ENCODE measurements at regions not wholly inside any gene's neighbourhood (a gene's known extent, or its start where the extent isn't known, plus 50 kb on each side); places are given as distances from the start of the nearest gene placed in this dataset.
"Not testable (repeated sequence)": the region's sequence is repeated elsewhere in the genome, so short reads cannot be mapped to it uniquely, and the experiment has no call there.

DNA sequence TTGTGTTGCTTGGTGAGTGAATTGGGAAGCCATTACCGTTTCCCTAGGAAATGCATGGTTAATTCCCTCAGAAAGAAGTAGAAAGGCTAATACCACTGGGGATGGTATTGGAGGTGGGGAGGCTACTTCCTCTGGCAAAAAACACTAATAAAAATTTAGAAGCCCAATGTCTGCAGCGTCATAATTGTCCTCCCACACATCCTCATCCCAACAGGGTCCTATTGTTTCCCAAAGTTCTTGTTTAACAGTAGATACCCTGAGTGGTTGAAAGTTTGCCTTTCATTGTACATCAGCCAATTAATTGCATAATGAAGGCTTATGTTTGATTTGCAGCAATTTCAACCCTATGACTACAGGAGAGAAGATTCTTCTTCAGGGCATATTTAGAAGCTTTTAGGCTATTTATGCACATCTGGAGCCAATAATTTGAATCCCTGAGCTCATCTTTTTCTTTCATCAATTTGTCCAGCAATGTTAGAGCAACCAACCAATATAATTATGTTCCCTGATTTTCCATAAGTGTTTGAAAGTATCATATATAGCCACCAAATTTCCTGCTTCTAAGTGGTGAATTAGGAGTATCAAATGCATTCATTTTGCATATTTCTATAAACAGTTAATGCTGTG is 491.0 kb downstream of the SLITRK5 start:
- DNase-seq (ENCODE audit: extremely low spot score, insufficient read length, low read depth) (no peak), FAIRE-seq (no peak)

DNA sequence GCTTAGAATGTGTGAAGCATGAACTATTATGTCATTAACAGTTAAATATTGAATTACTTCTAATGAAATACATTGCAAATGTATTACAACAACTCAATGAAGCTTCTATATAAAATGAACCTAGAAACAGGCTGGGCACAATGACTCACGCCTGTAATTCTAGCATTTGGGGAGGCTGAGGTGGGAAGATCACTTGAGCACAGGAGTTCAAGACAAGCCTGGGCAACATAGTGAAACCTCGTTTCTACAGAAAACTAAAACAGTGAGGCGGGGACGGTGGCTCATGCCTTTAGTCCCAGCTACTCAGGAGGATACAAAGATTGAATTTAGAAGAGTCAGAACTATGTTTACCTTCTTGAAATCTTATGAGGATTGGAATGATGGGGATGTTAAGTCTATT is 505.1 kb downstream of the SLITRK5 start:
- FAIRE-seq: no peak
- DNase-seq (ENCODE audit: extremely low spot score, insufficient read length, low read depth): no peak

DNA sequence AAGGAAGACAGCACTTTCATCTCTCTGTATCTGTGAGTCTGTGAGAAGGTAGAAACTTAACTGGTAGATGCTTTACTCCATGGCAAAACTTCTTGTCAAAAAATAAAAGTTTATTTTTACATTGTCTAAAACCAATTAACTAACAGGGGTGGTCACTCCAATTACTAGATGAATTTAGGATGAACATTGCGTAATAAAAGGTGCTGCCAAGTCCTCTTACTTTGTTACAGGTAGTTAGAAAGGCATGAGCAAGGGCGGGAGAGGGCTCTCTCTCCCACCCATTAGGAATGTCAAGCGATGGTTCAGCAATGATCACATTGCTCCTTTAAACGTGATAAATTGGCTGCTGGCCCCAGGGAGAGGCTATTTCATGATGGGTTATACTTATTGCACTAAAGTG is 512.3 kb downstream of the SLITRK5 start:
- FAIRE-seq (no peak), DNase-seq (ENCODE audit: extremely low spot score, insufficient read length, low read depth) (no peak)

DNA sequence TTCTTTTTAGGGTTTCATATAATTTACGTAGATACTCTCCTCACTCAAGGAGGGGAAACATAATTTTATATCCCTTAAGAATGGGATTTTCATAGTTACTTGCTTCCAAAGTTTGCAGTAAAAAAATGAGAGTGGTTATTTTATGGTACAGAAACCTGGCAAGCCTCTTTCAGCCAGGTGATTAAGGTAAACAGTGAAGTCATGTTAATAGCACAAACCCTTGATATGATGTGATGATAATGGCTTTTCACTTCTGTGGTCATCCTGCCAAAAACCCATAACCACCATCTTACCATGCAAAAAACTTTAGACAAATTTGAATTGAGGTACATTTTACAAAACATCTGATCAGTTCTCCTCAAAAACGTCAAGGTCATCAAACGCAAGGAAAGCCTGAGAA is 517.8 kb downstream of the SLITRK5 start:
- FAIRE-seq: no peak

DNA sequence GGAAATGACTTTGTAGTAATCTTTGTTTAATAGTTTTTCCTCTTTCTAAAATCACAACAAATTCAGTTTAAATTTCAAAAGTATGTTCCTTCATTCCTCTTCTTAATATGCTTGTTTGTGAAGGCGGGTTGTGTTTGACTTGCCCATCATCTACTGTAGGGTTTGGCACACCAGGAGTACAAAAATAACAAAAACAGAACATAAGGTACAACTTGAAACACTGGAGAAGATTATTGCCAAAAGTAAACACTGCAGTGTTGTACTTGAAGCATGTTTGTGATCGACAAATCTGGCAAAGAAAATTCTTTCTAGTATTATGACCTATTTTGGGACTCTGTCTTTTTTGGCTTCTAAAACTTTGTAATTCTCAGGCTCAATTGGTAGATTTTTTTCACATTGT is 518.6 kb downstream of the SLITRK5 start:
- FAIRE-seq (no peak), DNase-seq (ENCODE audit: extremely low spot score, insufficient read length, low read depth) (no peak)

More for the DNA sequence above, 517.8 kb downstream of the SLITRK5 start:
- DNase-seq (ENCODE audit: extremely low spot score, insufficient read length, low read depth): no peak

DNA sequence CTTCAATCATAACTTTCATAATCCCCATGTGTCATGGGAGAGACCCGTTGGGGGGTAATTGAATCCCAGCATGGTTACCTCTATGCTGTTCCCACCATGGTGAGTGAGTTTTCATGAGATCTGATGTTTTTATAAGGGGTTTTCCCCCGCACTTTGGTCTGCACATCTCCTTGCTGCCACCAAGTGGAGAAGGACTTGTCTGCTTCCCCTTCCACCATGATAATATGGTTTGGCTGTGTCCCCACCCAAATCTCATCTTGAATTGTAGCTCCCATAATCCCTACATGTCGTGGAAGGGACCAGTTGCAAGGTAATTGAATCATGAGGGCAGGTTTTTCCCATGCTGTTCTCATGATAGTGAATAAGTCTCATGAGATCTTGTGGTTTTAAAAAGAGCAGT is 524.9 kb downstream of the SLITRK5 start:
- no peak for DNase-seq (ENCODE audit: extremely low spot score, insufficient read length, low read depth)
- FAIRE-seq: no peak

DNA sequence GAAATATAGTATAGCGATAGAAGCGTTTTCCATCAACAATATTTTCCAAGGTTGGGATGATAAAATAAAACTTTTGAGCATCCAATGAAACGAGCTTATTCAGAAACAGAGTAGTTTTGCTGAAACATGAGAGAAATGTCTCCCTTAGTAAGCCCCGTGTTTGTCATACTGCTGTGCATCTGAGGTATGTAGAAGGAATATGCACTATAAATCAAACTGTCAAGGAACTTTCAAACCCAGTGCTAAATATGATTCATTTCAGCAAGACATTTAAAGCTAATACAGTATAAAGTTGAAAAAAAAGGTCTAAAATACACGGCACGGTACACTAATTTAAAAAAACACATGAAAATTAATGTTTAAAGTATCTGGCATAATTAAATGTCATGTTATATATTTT is 546.2 kb downstream of the SLITRK5 start:
- DNase-seq (ENCODE audit: extremely low spot score, insufficient read length, low read depth) (no peak), FAIRE-seq (no peak)

DNA sequence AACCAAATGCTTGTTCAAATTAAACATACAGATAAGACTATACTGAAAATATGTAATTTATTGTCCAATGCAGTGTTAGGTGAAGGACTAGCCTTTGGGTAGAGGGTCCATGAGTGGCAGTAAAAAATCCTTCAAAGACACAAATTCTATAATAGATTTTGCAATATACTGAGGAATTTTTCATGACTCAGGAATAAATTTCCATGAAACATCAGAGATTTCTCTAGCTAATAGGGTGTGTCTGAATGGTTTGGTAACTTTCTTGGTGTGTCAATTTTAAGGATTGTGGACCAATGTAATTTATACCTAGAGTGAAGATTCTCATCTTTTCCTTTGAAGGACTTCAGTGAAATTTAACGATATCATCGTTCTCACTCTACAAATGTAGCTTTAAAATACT is 546.7 kb downstream of the SLITRK5 start:
- FAIRE-seq (no peak), DNase-seq (ENCODE audit: extremely low spot score, insufficient read length, low read depth) (no peak)

DNA sequence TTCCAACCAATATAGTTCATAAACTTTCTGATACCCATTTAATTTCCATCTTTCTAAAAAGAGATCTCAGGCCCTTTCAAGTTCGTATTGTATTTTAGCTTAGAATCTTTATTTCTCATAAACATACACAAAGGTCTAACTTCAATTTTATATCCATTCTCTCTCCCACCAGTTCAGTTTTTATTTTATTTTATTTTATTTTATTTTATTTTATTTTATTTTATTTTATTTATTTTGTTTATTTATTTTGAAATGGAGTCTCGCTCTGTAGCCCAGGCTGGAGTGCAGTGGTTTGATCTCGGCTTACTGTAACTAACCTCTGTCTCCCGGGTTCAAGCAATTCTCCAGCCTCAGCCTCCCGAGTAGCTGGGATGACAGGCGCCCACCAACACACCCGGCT is 552.8 kb downstream of the SLITRK5 start:
- DNase-seq (ENCODE audit: extremely low spot score, insufficient read length, low read depth): no peak
- no peak for FAIRE-seq

DNA sequence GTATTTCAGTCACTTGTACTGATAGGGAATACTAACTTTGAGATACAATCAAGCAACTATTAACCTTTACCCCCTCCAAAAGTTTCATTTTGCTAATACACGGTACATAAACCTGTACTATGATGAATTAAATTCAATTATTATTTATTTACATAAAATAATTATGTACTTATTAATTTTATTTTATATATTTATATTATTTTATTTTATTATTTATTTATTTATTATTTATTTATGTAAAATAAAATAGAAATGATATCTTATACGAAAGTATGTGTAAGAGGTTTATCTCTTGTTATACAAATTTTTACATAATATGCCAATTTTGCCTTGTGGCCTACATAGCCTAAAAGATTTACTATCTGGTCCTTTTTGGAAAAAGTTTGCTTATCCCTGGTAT is 564.3 kb downstream of the SLITRK5 start:
- no peak for FAIRE-seq
- no peak for DNase-seq (ENCODE audit: extremely low spot score, insufficient read length, low read depth)

DNA sequence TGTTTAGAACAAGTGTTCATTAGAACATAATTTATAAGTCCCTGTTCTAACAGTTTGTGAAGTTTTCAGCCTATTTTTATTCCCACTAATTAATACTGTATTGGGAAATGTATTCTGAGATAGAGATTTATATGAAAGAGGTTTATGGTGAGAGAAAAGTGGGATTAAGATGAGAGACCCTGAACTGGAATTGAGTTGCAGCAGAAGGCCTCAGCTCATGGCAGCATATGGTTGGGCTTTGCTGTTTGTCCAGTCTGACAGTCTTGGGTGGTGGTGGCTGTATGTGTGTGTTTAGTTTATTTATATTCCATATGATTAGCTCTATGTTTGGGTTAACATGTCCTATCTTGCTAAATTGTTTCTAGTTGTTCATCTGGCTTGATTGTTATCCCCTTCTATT is 575.1 kb downstream of the SLITRK5 start:
- FAIRE-seq: no peak

DNA sequence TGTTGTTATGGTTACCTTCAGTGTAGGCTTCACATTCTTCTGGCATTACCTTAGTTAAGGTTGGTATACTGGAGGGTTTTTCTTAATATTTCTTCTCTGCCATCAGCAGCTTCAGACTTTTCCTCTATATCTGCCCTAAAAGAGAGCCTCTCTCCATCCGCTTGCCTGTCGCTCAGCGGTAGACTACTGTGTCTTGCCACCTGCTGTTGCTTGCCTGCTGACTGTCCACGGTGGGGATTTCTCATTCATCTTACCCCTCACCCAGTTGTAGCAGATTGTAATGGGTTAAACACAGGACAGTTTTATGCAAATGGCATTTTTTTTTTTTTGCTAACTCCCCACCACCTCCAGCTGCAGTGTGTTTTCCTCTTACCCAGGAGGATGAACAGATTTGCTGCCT is 577.2 kb downstream of the SLITRK5 start:
- FAIRE-seq: no peak
- DNase-seq (ENCODE audit: extremely low spot score, insufficient read length, low read depth): no peak

More for the DNA sequence above, 575.1 kb downstream of the SLITRK5 start:
- DNase-seq (ENCODE audit: extremely low spot score, insufficient read length, low read depth): no peak

DNA sequence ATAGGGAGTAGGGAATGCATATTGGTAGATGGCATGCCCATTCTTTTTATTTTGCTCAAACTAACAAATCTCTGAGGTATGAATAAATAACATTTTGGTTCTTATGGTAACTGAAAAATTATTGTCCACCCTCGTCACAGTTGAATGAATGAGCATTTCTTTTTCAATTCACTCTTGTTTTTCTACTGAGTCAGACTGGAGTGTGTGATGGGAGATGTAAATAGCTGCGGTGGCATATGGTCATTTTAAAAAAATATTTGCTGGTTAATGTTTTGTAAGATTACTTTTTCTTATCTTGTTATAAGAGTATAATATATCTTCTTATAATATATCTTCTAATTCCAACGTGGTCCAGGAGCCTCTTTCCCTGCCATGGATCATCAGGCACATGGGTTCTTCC is 586.5 kb downstream of the SLITRK5 start:
- FAIRE-seq (no peak), DNase-seq (ENCODE audit: extremely low spot score, insufficient read length, low read depth) (no peak)

DNA sequence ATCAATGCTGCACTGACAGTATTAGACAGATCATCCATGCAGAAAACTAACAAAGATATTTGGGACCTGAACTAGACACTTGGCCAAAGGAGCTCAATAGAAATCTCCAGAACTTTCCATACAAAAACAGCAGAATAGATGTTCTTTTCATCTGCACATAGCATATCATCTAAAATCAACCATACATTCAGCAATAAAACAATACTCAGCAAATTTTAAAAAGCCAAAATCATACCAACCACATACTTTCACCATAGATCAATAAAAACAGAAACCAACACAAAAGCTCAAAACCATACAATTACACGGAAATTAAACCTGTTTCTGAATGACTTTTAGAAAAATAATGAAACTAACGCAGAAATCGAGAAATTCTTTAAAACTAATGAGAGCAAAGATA is 592.6 kb downstream of the SLITRK5 start:
- FAIRE-seq (no peak), DNase-seq (ENCODE audit: extremely low spot score, insufficient read length, low read depth) (no peak)

DNA sequence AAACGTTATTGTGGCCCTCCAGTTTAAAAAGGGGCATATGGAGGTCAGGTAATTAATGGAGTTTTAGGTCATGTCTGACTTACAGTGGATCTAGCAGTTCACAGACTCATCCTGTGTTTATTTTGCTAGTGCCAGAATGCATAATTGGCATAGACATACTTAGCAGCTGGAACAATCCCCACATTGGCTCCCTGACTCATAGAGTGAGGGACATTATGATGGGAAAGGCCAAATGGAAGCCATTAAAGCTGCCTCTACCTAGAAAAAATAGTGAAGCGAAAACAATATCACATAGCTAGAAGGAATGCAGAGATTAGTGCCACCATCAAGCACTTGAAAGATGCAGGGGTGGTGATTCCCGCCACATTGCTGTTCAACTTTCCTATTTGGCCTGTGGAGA is 610.7 kb downstream of the SLITRK5 start:
- DNase-seq (ENCODE audit: extremely low spot score, insufficient read length, low read depth): no peak
- no peak for FAIRE-seq

DNA sequence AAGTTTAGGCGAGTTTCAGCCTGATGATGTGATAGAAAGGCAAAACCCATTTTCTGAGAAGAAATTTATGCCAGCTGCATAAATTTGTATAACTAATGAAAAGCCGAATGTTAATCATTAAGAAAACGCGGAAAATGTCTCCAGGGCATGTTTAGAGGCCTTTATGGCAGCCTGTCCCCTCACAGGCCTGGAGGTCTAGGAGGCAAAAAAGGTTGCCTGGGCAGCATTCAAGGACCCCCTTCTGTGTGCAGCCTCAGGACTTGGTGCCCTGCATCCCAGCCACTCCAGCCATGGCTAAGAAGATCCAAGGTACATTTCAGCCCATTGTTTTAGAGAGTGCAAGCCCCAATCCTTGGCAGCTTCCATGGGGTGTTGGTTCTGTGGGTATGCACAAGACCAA is 614.2 kb downstream of the SLITRK5 start:
- FAIRE-seq (no peak), DNase-seq (ENCODE audit: extremely low spot score, insufficient read length, low read depth) (no peak)

DNA sequence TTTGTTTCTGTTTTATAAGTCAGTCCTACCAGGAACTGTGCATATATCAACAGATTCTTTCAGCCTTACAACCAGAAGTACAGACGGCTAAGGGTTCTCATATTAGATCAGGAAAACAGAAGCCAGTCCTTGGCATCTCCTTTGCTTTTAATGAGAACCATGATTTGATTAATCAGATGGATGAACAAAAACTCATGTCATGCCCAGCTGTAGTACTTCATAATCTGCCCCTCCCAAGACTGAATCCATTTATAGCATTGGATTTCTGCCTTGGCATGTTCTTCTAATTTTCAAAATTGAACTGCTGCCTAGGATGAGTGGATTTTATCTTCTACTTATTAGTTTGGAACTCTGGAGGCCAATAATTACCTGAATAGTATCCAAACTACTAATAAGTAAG is 617.2 kb downstream of the SLITRK5 start:
- FAIRE-seq: no peak
- DNase-seq (ENCODE audit: extremely low spot score, insufficient read length, low read depth): no peak

DNA sequence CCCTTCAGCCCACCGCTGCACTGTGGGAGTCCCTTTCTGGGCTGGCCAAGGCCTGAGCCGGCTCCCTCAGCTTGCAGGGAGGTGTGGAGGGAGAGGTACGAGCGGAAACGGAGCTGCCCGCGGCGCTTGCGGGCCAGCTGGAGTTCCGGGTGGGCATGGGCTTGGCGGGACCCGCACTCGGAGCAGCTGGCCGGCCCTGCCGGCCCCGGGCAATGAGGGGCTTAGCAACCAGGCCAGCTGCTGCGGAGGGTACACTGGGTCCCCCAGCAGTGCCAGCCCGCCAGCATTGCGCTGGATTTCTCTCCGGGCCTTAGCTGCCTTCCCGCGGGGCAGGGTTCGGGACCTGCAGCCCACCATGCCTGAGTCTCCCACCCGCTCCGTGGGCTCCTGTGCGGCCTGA is 620.6 kb downstream of the SLITRK5 start:
- not testable (repeated sequence) for FAIRE-seq; DNase-seq (ENCODE audit: extremely low spot score, insufficient read length, low read depth)

DNA sequence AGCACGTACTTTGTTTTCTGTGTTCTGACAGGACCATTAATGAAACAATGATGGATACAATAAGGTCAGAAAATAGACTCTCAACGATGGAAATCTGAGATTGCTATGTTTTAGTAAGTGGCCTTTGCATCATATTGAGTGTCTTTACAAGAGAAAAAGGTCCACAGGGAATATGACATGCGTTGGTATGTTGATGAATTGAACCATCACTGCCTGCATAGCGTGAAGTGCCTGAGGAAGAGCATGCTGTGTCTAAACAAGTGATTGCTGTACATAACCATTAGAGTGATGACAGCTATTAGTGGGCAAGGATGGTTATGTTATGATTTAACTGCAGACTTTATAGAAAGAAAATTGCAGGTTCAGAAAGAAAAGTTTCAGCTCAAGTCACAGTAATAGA is 623.2 kb downstream of the SLITRK5 start:
- FAIRE-seq (no peak), DNase-seq (ENCODE audit: extremely low spot score, insufficient read length, low read depth) (no peak)

DNA sequence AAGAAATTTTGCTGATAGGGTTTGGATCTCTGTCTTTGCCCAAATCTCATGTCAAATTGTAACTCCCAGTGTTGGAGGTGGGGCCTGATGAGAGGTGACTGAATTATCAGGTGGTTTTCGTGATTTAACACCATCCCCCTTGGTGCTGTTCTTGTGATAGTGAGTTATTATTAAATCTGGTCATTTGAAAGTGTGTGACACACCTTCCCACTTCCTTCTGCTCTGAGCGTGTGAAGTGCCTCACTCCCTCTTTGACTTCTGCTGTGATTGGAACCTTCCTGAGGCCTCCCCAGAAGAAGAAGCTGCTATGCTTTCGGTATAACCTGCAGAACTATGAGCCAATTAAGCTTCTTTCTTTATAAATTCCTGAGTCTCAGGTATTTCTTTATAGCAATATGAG is 632.0 kb downstream of the SLITRK5 start:
- DNase-seq (ENCODE audit: extremely low spot score, insufficient read length, low read depth): no peak
- FAIRE-seq: no peak

DNA sequence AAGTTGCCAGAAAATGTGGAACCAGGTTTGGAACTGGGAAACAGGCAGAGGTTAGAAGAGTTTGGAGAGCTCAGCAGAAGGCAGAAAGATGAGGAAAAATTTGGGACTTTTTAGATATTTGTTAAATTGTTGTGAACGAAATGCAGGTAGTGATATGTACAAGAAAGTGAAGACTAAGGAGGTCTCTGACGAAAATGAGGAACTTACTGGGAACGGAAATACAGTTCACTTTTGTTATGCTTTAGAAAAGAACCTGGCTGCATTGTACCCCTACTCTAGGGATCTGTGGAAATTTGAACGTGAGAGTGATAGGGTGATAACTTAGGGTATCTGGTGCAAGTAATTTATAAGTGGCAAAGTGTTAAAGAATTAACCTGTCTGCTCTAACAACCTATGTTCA is 632.4 kb downstream of the SLITRK5 start:
- DNase-seq (ENCODE audit: extremely low spot score, insufficient read length, low read depth): no peak
- FAIRE-seq: no peak

DNA sequence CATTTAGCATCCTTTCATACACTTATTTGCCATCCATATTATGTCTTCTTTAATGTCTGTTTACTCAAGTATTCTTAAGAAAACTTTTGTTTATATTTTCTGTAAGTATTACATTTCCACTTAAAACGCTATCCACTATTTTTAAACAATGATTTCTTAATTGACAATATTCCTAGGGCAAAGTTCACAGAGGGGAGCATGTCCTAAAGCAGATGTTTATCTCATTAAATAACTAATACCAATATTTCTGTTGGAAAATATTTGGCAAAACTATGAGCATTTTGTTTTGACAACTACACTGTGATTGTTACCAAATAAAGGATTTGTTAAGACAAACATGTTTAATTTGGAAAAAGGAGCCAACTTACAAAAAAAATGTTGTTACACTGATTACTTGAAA is 643.3 kb downstream of the SLITRK5 start:
- no peak for FAIRE-seq
- no peak for DNase-seq (ENCODE audit: extremely low spot score, insufficient read length, low read depth)

DNA sequence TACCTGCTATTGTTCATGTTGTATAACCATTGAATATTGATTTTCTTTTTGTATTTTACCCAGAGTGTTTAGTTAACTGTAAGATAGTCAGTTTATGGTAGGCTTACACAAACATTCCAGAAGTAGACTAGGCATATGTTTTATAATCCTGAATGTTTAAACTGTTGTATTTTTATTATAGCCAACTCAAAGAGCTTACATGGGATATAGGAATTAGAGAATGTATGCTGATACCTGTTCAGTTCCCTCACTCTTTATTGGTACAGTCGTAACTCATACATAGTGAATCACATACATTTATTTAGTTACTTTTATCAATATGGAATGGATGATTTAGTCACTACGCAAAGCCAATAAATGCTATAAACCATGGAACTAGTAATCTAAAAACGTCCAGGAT is 657.9 kb downstream of the SLITRK5 start:
- FAIRE-seq (no peak), DNase-seq (ENCODE audit: extremely low spot score, insufficient read length, low read depth) (no peak)

Data from GM18507 (cell line).